Epithelial cell of proximal tubule (primary cell): ENCODE measurements at regions not wholly inside any gene's neighbourhood (a gene's known extent, or its start where the extent isn't known, plus 50 kb on each side); places are given as distances from the start of the nearest gene placed in this dataset.
A peak's percentile ranks its signal among the peaks of the same experiment; 100 is the strongest.

Experiments
- DNase-seq: peaks from one replicate; pipeline ENCODE4 v3.0.0-alpha.2; 2011; ENCODE audit warnings: low read depth
- H3K4me3 ChIP-seq: 2 replicates; pipeline ENCODE4 v1.5.1; 2011; ENCODE audit warnings: low read depth, mild to moderate bottlenecking, low read length
- TF ChIP-seq, protein P1 (sequence below): conservative IDR thresholded peaks from 2 replicates; pipeline ENCODE4 v1.5.1; 2012; ENCODE audit warnings: low read depth, mild to moderate bottlenecking, low read length

DNA sequence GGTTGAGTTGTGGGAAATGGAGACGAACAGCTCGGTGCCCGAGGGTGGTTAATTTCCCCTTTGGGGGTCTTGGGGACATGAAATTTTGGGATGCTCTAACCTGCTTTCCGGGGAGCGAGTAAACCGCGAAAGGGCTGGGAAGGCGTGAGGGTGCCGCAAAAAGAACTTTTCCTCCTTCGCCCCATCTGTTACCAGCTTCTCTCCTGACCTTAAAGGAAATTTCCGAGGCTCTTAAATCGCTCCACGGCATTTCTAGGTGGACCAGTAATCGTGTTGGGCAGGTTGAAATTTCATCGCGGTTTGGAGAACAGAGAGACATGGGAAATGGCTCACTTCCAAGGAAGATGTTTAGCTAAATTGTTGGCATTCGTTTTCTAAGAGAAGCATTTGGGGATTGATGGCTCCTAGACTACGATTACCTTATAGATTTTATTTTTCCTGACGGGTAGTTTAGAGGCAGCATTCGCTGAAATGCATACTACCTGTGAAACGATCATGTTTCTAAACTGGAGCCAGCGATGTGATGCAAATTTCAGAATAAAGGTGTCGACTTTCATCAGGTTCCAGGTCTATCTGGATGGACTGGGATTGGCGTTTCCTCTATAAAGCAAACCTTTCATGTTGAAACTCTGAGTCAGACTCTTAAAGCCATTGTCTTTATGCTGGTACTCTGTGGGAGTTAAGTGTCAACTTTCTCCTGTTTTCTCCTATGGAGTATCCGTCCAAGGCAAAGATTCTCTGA is 414.5 kb downstream of the PCNX1 start:
- peak overlapping the region; percentile 79 for H3K4me3 ChIP-seq
- peak; percentile 45 for DNase-seq
- TF ChIP-seq, protein P1, sequence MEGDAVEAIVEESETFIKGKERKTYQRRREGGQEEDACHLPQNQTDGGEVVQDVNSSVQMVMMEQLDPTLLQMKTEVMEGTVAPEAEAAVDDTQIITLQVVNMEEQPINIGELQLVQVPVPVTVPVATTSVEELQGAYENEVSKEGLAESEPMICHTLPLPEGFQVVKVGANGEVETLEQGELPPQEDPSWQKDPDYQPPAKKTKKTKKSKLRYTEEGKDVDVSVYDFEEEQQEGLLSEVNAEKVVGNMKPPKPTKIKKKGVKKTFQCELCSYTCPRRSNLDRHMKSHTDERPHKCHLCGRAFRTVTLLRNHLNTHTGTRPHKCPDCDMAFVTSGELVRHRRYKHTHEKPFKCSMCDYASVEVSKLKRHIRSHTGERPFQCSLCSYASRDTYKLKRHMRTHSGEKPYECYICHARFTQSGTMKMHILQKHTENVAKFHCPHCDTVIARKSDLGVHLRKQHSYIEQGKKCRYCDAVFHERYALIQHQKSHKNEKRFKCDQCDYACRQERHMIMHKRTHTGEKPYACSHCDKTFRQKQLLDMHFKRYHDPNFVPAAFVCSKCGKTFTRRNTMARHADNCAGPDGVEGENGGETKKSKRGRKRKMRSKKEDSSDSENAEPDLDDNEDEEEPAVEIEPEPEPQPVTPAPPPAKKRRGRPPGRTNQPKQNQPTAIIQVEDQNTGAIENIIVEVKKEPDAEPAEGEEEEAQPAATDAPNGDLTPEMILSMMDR: no peak

DNA sequence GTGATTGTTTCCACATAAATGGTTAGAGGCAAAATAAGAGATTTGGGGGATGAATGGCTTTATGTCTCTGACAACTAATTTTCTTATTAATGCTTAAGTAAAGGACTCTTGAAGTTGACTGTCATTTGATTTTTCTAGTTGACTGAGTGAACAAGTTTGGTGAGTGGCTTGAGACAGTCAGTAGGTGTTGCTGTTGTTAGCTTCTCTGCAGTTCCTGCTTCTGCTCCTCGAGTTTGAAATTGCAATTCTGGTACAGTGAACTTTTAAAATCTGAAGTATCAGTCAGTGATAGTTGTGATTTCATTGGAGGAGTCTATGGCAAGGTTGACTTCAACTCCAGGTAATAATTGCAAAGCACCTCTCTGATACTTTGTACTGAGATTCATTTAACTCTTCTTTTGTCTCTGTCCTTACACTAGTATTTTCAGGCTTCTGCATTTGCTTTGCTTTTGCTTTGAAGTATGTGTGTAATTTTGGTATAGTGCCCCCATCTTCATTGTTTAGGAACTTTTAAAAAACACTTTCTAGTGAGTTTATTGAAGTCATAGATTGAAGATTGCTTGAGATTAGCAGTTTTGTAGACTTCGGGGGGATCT is 415.5 kb downstream of the PCNX1 start:
- DNase-seq: no peak
- TF ChIP-seq, protein P1: peak; percentile 72
- peak overlapping the region; percentile 79 for H3K4me3 ChIP-seq

DNA sequence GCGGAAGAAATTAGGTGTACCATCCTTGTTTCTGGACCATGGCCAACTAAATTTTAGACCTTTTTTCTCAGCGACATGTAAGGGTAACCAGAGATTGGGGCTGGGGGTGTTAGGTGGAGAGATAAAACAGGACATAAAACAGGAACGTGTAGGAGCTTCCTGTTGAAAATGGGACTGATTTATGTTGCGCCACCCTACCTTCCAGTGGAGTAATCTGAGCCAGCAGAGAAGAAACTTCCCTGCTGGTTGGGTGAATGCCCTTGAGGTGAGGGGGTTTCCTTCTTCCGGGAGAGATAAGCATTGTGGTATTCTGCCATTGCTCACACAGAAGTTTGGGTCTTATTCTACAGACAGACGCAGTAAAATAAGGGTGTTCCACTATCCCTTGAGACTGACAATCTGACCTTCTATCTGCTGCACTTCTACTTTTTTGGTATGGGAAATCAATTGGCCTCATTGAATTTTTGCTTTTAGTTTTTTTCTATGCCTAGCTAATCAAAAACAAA is 417.6 kb downstream of the PCNX1 start:
- peak; percentile 32 for DNase-seq
- TF ChIP-seq, protein P1: no peak
- peak overlapping the region; percentile 14 for H3K4me3 ChIP-seq

DNA sequence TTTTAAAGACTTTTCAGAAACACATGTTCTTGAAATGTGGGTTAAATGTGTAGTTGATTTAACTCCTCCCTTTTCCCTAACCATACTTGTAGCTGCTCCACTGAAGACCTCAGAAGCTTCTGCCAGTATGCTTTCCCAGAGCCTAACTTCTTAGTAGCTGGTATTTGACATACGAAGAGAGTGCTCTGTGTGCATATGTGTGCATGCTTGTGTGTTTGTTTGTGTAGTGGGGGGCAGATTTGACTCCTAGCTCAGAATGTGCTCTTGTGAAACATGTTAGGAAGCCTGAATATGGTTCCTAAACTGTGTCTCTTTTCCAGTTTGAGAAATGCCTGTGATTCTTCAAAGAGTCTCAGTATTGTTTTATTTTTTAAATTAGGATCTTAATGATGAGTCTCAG is 420.4 kb downstream of the PCNX1 start:
- no peak overlapping the region for H3K4me3 ChIP-seq
- DNase-seq: no peak
- TF ChIP-seq, protein P1: no peak

DNA sequence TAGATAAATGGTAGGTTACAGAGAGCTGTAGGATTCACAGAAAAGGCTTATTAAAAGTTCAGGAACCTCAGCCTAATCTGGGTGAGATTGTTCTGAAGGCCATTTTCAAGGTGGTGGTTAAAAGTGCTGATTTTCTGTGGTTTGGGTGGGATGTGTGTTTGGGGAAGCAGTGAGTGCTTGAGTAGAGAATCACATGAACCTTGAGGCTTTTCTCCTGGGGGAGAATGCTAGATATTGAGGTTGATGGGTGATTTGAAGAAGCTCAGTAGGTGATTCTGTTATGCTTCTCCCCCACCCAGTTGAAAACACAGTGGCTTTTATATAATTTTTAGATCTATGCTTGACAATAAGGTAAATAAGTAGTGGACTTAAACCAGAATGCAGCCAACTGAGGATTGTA is 420.9 kb downstream of the PCNX1 start:
- H3K4me3 ChIP-seq: no peak overlapping the region
- no peak for DNase-seq
- TF ChIP-seq, protein P1: no peak

DNA sequence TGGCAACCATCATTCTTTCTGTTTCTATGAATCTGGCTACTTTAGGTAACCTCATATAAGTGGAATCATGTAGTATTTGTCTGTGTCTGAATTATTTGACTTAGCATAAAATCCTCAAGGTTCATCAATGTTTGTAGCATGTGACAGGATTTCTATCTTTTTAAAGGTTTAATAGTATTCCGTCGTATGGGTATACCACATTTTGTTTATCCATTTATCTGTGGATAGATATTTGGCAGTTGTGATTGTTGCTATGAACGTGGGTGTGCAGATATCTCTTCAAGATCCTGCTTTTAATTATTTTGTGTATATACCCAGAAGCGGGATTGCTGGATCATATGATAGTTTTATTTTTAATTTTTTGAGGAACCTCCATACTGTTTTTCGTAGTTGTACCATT is 421.7 kb downstream of the PCNX1 start:
- no peak overlapping the region for H3K4me3 ChIP-seq
- TF ChIP-seq, protein P1: no peak
- no peak for DNase-seq
